ENCODE measurements at regions not wholly inside any gene's neighbourhood (a gene's known extent, or its start where the extent isn't known, plus 50 kb on each side); places are given as distances from the start of the nearest gene placed in this dataset.

- no peak overlapping the region for H3K4me2 ChIP-seq (ENCODE audit: insufficient read depth in 1 of 2, low read depth in 2 of 2, low read length in 2 of 2)
- no peak overlapping the region for H4K5ac ChIP-seq (ENCODE audit: insufficient read length, low read depth, low read length)
- 92% methylated on average over 4 of the region's 4 CpGs; no CpG with 5 or more reads in 1 of the 2 experiments for WGBS, 2 experiments (ENCODE audit: extremely low coverage in 1 of 2, insufficient coverage in 1 of 2, insufficient read length in 1 of 2, insufficient replicate concordance in 2 of 2, low coverage in 1 of 2, low lambda C conversion rate in 2 of 2, missing lambda C conversion rate in 1 of 2)
- H2BK120ac ChIP-seq (replicated peaks; ENCODE audit: low read depth, low read length), result no peak overlapping the region
- no peak overlapping the region for H4K8ac ChIP-seq (ENCODE audit: extremely low read depth, insufficient read depth, low read length)
- POLR2A ChIA-PET (ENCODE audit: partially characterized antibody), result no interaction called here
- DNase-seq (ENCODE audit: low read depth in 1 of 2, low spot score in 2 of 2) (no peak), FAIRE-seq (no peak)
- H3K14ac ChIP-seq (ENCODE audit: insufficient read length), result no peak overlapping the region
- CTCF ChIA-PET (ENCODE audit: partially characterized antibody), result interaction anchor here (0.7 to 1.6 kb wide), 2 partner anchors 21 to 1466 kb away, joined by 3 to 4 read pairs; no protein-coding TSS in a partner anchor
- H3K36me3 ChIP-seq (ENCODE audit: control insufficient read depth in 2 of 4, insufficient read depth in 4 of 4, low read length in 3 of 4), result no peaks in the 10 kb centered on the region
- H3K4me1 ChIP-seq (replicated peaks in 1 of 4; ENCODE audit: control insufficient read depth in 3 of 4, insufficient read depth in 4 of 4, low read length in 3 of 4), result no peaks in the 10 kb centered on the region; a peak in 1 of 7 replicates
- H3K79me1 ChIP-seq (ENCODE audit: low read depth, low read length), result no peaks in the 10 kb centered on the region
- no peak overlapping the region for H3K18ac ChIP-seq (ENCODE audit: extremely low read depth, low read length)
- H2BK12ac ChIP-seq (ENCODE audit: low read depth, low read length), result no peak overlapping the region
- no peak overlapping the region for H2BK5ac ChIP-seq (ENCODE audit: low read depth, low read length)
- H2BK15ac ChIP-seq (ENCODE audit: low read length), result no peak overlapping the region
- no peak overlapping the region for H3K4me3 ChIP-seq (ENCODE audit: extremely low read depth in 1 of 4, insufficient read depth in 2 of 4, low read depth in 3 of 4, low read length in 4 of 4)
- no peak overlapping the region for H3K56ac ChIP-seq (replicated peaks; ENCODE audit: insufficient read length, low read depth, low read length)
- H3K23ac ChIP-seq (ENCODE audit: insufficient read length), result no peak overlapping the region
- no peak overlapping the region for H3K27ac ChIP-seq (ENCODE audit: low read depth, low read length)
- H2AK5ac ChIP-seq (ENCODE audit: low read depth, low read length), result no peak overlapping the region
- no peak overlapping the region for H2BK20ac ChIP-seq (ENCODE audit: low read length)
- no peaks in the 10 kb centered on the region for H4K20me1 ChIP-seq (replicated peaks in 1 of 2; ENCODE audit: control insufficient read depth in 1 of 2, insufficient read depth in 2 of 2, low read length in 2 of 2)
- H3K23me2 ChIP-seq (ENCODE audit: low read depth, low read length), result no peaks in the 10 kb centered on the region
- H4K91ac ChIP-seq (replicated peaks; ENCODE audit: insufficient read length, low read length), result no peak overlapping the region
- H3K4ac ChIP-seq (replicated peaks; ENCODE audit: insufficient read length, low read depth, low read length), result no peak overlapping the region
- H3K9me3 ChIP-seq (ENCODE audit: insufficient read depth in 2 of 2, low read depth in 1 of 2, low read length in 1 of 2), result no peaks in the 10 kb centered on the region
- no peaks in the 10 kb centered on the region for H3K27me3 ChIP-seq (replicated peaks in 1 of 4; ENCODE audit: control insufficient read depth in 3 of 4, extremely low read depth in 1 of 4, insufficient read depth in 3 of 4, low read length in 3 of 4)
- H3K79me2 ChIP-seq (ENCODE audit: control insufficient read depth in 1 of 2, insufficient read depth in 2 of 2, low read length in 2 of 2), result no peaks in the 10 kb centered on the region
- H2AFZ ChIP-seq (ENCODE audit: low read length), result no peak overlapping the region
- H3K9ac ChIP-seq (replicated peaks in 1 of 4; ENCODE audit: extremely low read depth in 1 of 4, low read depth in 3 of 4, low read length in 3 of 4), result no peak overlapping the region
- TF ChIP-seq EZH2 (IDR thresholded peaks at IDR 0.05; ENCODE audit: low read depth, low read length, severe bottlenecking) (no peak), GABPA (IDR thresholded peaks at IDR 0.05; ENCODE audit: borderline replicate concordance, insufficient read depth, low read length) (no peak), KDM5A (IDR thresholded peaks at IDR 0.05; ENCODE audit: low read length) (no peak), JUND (IDR thresholded peaks at IDR 0.05; ENCODE audit: low read length) (no peak), RXRA (IDR thresholded peaks at IDR 0.05; ENCODE audit: insufficient read depth, low read depth, low read length) (no peak), HDAC6 (IDR thresholded peaks at IDR 0.05; ENCODE audit: low read depth, low read length) (no peak), SAP30 (IDR thresholded peaks at IDR 0.05; ENCODE audit: insufficient read depth, insufficient replicate concordance, low read length) (no peak), SP2 (IDR thresholded peaks at IDR 0.05; ENCODE audit: low read length) (no peak), TAF1 (IDR thresholded peaks at IDR 0.05; ENCODE audit: low read depth, low read length) (no peak), SP4 (IDR thresholded peaks at IDR 0.05; ENCODE audit: low read length) (no peak), NANOG (IDR thresholded peaks at IDR 0.05; ENCODE audit: insufficient read depth, low read depth, low read length, poor library complexity, severe bottlenecking) (no peak), KDM1A (IDR thresholded peaks at IDR 0.05; ENCODE audit: borderline replicate concordance, low read length) (no peak), SIN3A (conservative IDR thresholded peaks at IDR 0.05 in 1 of 2, IDR thresholded peaks at IDR 0.05 in 1 of 2; ENCODE audit: low read depth in 1 of 2, low read length in 2 of 2) (no peak), BRCA1 (IDR thresholded peaks at IDR 0.05; ENCODE audit: low read depth, low read length) (no peak), GTF2F1 (IDR thresholded peaks at IDR 0.05; ENCODE audit: borderline replicate concordance, low read depth, low read length) (no peak), CHD2 (IDR thresholded peaks at IDR 0.05; ENCODE audit: low read length) (no peak)
Measured at GRCh38 chr6:122890250-122890649, 101.2 kb downstream of the SMPDL3A start.

Data from H1 (cell line).